OCI-LY7 (cell line): ENCODE measurements at regions not wholly inside any gene's neighbourhood (a gene's known extent, or its start where the extent isn't known, plus 50 kb on each side); places are given as distances from the start of the nearest gene placed in this dataset.

ENCODE experiments used
- BruUV-seq: library from RNA; stranded (reverse); fragments of 400-500 nt; replicated peaks from 2 replicates; lab custom pipeline; 2021; lab: Mats Ljungman, UMichigan
- CTCF ChIA-PET: fragments of 300-600 bp; sonication (Branson Sonifier 250); formaldehyde crosslinking; loops from one replicate; lab custom pipeline; 2022; ENCODE audit warnings: antibody characterized with exemption; ENCODE audit not compliant: unreplicated experiment; lab: Charles Lee
- POLR2A ChIA-PET: fragments of 300-600 bp; sonication (Branson Sonifier 250); formaldehyde crosslinking; loops from one replicate; lab custom pipeline; 2022; ENCODE audit warnings: antibody characterized with exemption; lab: Charles Lee
- DNase-seq: peaks from one replicate; pipeline ENCODE4 v3.0.0-alpha.2; 2015; ENCODE audit warnings: low spot score
- H2AFZ ChIP-seq: fragments of 200-600 bp; sonication (generic), shearing (Covaris generic); 2 replicates; pipeline ENCODE4 v1.6.1; 2014; ENCODE audit warnings: mild to moderate bottlenecking, antibody characterized with exemption, low read length, moderate library complexity
- H3K27ac ChIP-seq: fragments of 200-600 bp; sonication (generic); 2 replicates; pipeline ENCODE4 v1.5.1; 2014; ENCODE audit warnings: mixed run types, low read depth, mild to moderate bottlenecking, moderate library complexity, low read length, inconsistent platforms; ENCODE audit not compliant: poor library complexity, severe bottlenecking
- H3K36me3 ChIP-seq: fragments of 200-600 bp; sonication (generic); 2 replicates; pipeline ENCODE4 v1.6.1; 2014; ENCODE audit warnings: mild to moderate bottlenecking, antibody characterized with exemption, low read length, moderate library complexity, mixed read lengths; ENCODE audit not compliant: insufficient read depth
- H3K4me1 ChIP-seq: fragments of 200-600 bp; sonication (generic); 2 replicates; pipeline ENCODE4 v1.5.1; 2014; ENCODE audit warnings: mild to moderate bottlenecking, low read length; ENCODE audit not compliant: insufficient read depth, poor library complexity, severe bottlenecking
- H3K4me2 ChIP-seq: fragments of 200-600 bp; sonication (generic); 2 replicates; pipeline ENCODE4 v1.6.1; 2014; ENCODE audit warnings: mild to moderate bottlenecking, low read length
- H3K4me3 ChIP-seq: fragments of 200-600 bp; sonication (generic); 2 replicates; pipeline ENCODE4 v1.5.1; 2014; ENCODE audit warnings: mild to moderate bottlenecking, low read depth, low read length; ENCODE audit not compliant: poor library complexity, severe bottlenecking
- H3K79me2 ChIP-seq: fragments of 200-600 bp; sonication (generic); 2 replicates; pipeline ENCODE4 v1.6.1; 2016; ENCODE audit warnings: low read depth, mild to moderate bottlenecking, low read length, moderate library complexity, mixed read lengths; ENCODE audit not compliant: insufficient read depth
- H3K9me2 ChIP-seq: fragments of 200-600 bp; sonication (generic); 2 replicates; pipeline ENCODE4 v1.6.1; 2016; ENCODE audit warnings: mild to moderate bottlenecking, low read length, mixed read lengths; ENCODE audit not compliant: insufficient read depth
- H3K9me3 ChIP-seq: fragments of 200-600 bp; sonication (generic); 2 replicates; pipeline ENCODE4 v1.6.1; 2014; ENCODE audit warnings: mild to moderate bottlenecking, mixed run types, low read length, mixed read lengths
- H4K20me1 ChIP-seq: fragments of 200-600 bp; sonication (generic); 2 replicates; pipeline ENCODE4 v1.6.1; 2014; ENCODE audit warnings: mild to moderate bottlenecking, antibody characterized with exemption, low read length, moderate library complexity, mixed read lengths; ENCODE audit not compliant: insufficient read depth
- CTCF ChIP-seq: fragments of 200-600 bp; sonication (generic); conservative IDR thresholded peaks from 2 replicates; pipeline ENCODE4 v1.5.1; 2014; ENCODE audit warnings: mild to moderate bottlenecking, antibody characterized with exemption, low read length, moderate library complexity, mixed read lengths
- EZH2phosphoT487 ChIP-seq: fragments of 200-600 bp; sonication (generic); IDR thresholded peaks from 2 replicates; pipeline ENCODE4 v1.6.1; 2018; ENCODE audit warnings: low read depth, borderline replicate concordance, mild to moderate bottlenecking, mixed run types, antibody characterized with exemption, low read length, moderate library complexity, mixed read lengths
- intact Hi-C: fragments of 100-400 bp; cut with micrococcal nuclease; formaldehyde crosslinking; loops from one replicate; pipeline ENCODE4 v1.10.0; 2022; ENCODE audit not compliant: unreplicated experiment

- TF ChIP-seq CTCF (no peak), EZH2phosphoT487 (no peak)
- no peaks in the 10 kb centered on the region for H3K9me3 ChIP-seq
- no peaks in the 10 kb centered on the region for H3K36me3 ChIP-seq
- no peaks in the 10 kb centered on the region for H3K79me2 ChIP-seq
- no peak overlapping the region for H3K4me3 ChIP-seq
- ChIA-PET POLR2A (no interaction called here), CTCF (no interaction called here)
- no peak overlapping the region for H3K27ac ChIP-seq
- no peaks in the 10 kb centered on the region for H3K4me1 ChIP-seq
- BruUV-seq: no TSS peak
- DNase-seq: no peak
- no peak overlapping the region for H2AFZ ChIP-seq
- H3K4me2 ChIP-seq: no peak overlapping the region
- intact Hi-C loops: no loop called here
- no peaks in the 10 kb centered on the region for H3K9me2 ChIP-seq
- H4K20me1 ChIP-seq: no peaks in the 10 kb centered on the region
These were observed 218.6 kb downstream of the KIF26A start for GRCh38 chr14:104356738-104357688.

GRCh38 chr14:104357689-104358527 is 219.5 kb downstream of the KIF26A start:
- Histone ChIP-seq H3K4me1 (no peaks in the 10 kb centered on the region), H3K9me2 (no peaks in the 10 kb centered on the region), H3K4me3 (no peak overlapping the region), H3K27ac (no peak overlapping the region), H2AFZ (no peak overlapping the region), H3K4me2 (no peak overlapping the region), H3K9me3 (no peaks in the 10 kb centered on the region), H3K79me2 (no peaks in the 10 kb centered on the region), H3K36me3 (no peaks in the 10 kb centered on the region), H4K20me1 (no peaks in the 10 kb centered on the region)
- intact Hi-C loops: no loop called here
- ChIA-PET CTCF (no interaction called here), POLR2A (no interaction called here)
- TF ChIP-seq CTCF (no peak), EZH2phosphoT487 (no peak)
- DNase-seq: no peak
- BruUV-seq: no TSS peak
